HS-27A (cell line): ENCODE measurements at regions not wholly inside any gene's neighbourhood (a gene's known extent, or its start where the extent isn't known, plus 50 kb on each side); places are given as distances from the start of the nearest gene placed in this dataset.
A peak's percentile ranks its signal among the peaks of the same experiment; 100 is the strongest.
"Not testable (repeated sequence)": the region's sequence is repeated elsewhere in the genome, so short reads cannot be mapped to it uniquely, and the experiment has no call there.

Source experiments
- DNase-seq: peaks from one replicate; pipeline ENCODE4 v3.0.0-alpha.2; 2012; ENCODE audit warnings: low read depth, missing footprints

DNA sequence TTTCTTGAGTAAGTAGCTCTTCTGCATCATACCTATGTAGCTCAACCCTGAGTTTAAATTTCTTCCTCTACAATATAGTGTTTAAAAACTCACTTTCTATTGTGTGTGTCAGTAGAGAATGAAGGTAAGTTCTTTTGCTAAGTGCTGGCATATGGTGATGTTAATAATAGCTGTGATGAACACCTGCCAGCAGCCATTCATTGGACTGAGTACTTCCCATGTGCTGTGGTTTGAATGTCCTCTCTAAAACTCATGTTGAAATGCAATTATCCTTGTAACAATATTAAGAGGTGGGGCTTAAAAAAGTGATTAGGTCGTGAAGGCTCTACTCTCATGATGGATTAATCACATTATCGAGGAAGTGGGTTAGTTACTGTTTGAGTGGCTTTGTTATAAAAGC, 645.2 kb upstream of the RGMB start:
- DNase-seq: no peak

DNA sequence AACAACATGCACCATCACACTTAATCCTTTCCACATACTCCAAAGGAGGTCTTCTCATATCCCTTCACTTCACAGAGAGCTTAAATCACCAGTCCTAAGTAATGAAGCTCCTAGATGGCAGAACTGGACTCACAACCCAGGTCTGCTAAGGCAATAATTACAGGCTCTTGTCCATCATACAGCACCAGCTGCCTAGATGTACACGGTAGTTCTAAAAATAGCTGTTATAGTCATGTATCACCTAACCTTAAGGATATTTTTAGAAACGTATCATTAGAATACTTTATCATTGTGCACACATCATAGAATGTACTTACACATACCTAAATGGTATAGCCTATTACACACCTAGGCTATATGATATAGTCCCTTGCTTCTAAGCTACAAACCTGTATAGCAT, 644.6 kb upstream of the RGMB start:
- DNase-seq: no peak

GRCh38 chr5:98130261-98131035, 643.0 kb upstream of the RGMB start:
- no peak for DNase-seq

DNA sequence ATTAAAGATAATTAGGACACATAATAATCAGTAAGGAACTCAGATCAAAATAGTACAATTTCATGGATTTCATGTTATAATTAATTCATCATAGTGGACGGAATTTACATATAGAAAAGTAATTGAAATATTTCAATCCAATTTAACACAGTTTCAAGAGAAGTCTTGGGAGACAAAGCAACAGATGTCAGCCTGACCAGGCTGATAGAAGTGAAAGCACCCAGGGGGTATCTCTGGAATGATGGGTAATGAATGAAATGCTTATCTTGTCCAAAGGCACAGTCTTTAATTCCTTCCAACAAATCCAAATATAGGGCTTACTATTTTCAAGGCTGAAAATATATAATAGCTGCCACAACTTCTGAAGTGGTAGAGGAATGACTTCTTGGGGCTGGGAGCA, 629.3 kb upstream of the RGMB start:
- no peak for DNase-seq

DNA sequence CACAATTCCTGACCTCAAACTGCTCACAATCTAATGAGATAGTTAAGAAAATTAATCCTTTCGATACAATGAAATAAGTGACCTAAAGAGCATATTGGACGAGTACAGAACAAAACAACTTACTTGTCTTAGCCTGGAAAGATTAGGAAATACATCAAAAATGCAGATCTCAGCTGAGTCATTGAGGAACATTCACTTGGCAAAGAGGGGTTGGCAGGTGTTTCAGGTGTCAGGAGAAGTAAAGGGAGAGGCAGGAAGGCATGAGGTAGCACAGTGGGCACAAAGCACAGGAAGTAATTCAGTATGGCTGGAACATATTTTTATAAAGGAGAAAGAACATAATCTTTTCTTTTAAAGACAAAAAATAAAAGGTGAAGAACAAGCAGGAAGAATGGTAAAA, 628.8 kb upstream of the RGMB start:
- DNase-seq: no peak

DNA sequence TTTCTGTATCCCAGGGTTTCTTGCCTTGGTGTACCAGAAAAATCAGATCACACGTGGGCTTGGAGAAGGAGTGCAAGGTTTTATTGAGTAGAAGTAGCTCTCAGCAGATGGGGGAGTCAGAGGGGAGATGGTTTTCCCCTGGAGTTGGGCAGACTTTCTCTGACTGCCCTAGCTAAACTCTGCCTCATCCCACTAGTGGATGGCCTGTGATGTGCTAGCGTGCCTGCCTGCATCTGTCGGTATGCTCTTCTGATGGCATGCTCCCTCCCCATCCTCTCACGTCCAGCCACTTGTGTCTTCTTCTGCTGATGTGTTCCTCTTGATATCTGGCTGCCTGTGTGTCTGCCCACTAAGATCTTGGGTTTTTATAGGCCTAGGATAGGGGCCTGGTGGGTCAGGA, 616.1 kb upstream of the RGMB start:
- no peak for DNase-seq

- DNase-seq: no peak
These were observed 615.0 kb upstream of the RGMB start for GRCh38 chr5:98158440-98158839.

- no peak for DNase-seq
These were observed 609.5 kb upstream of the RGMB start for GRCh38 chr5:98163796-98164493.

GRCh38 chr5:98168871-98169270, 604.6 kb upstream of the RGMB start:
- DNase-seq: no peak

GRCh38 chr5:98170994-98171393, 602.5 kb upstream of the RGMB start:
- no peak for DNase-seq

- peak; percentile 17 for DNase-seq
These were observed 600.1 kb upstream of the RGMB start for GRCh38 chr5:98173334-98173733.

GRCh38 chr5:98175474-98175873, 598.0 kb upstream of the RGMB start:
- DNase-seq: no peak

GRCh38 chr5:98179791-98180755, 593.4 kb upstream of the RGMB start:
- no peak for DNase-seq

GRCh38 chr5:98186128-98186527, 587.3 kb upstream of the RGMB start:
- no peak for DNase-seq

GRCh38 chr5:98187945-98188344, 585.5 kb upstream of the RGMB start:
- DNase-seq: no peak

DNA sequence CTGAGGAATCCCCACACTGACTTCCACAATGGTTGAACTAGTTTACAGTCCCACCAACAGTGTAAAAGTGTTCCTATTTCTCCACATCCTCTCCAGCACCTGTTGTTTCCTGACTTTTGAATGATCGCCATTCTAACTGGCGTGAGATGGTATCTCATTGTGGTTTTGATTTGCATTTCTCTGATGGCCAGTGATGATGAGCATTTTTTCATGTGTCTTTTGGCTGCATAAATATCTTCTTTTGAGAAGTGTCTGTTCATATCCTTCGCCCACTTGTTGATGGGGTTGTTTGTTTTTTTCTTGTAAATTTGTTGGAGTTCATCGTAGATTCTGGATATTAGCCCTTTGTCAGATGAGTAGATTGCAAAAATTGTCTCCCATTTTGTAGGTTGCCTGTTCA, 583.1 kb upstream of the RGMB start:
- DNase-seq: not testable (repeated sequence)

DNA sequence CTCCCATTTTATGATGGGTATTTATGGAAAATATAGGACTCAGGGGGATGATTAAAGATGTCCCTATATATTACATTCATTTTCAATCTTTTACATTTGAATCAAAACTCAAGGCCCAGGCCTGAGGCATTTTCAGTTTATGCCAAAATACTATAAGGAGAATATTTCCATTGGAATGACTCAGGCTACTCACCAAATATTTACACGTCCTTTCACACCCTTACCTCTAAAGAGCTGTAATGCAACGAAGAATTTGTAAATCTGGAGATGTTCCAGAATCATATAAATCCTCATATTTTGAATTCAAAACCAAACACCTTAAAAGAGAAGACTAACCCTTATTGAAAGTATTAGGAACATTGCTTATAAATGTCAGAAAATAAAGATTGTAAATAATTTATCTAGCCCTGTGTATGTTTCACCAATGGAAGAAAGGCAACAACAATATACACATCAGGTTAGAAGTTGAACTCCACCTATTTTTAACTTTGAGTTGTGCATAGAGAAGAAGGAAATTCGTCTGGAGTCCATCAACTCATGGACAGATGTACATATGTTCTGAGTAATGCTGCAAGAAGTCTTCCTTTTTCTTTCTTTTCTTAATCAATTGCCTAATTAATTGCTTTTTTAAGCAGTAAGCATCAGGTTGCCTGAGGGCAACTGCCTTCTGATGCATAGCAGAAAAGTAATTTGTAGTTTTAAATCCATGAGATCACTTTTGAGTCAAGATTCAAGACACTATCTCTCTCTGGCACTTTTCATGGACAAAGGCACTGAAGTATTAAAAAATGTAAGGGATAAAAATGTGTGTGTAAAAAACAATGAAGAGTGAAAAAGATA, 579.3 kb upstream of the RGMB start:
- DNase-seq: no peak

DNA sequence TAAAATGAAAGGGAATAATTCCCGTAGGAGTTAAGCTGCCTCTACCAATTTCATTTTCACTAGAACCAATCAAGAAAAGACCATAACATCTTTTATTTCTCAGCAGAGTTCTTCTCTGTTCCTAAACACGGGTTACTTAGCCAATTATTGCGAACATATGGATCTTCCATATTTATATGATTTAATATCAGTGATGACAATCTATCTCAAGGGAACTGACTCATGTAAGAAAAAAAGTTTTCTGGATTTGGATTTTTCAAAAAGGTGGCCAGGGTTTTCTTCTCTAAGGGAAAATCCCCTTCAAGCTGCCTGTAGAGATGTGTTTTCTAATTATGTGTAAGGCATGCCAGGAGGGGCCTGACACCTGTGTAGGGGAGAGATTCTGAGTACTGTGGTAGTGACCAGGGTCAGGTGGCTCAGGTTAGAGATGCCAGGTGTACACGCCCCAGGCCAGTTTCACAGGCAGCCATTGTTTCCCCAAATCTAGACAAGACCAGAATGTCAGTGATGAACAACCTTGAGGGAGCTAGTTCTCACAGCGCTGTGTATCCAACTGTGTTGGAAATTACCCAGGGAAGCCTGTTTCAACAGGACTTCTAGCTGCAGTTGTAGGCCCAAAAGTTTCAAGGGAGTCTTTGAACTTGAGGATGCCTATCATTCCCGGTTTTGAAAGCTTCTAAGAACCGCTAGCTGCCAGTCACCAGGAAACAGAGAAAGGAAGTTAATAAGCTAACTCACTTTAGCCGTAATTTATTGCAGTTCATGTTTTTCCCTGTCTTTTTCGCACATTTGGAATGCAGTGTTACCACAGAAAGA, 572.5 kb upstream of the RGMB start:
- DNase-seq: no peak

DNA sequence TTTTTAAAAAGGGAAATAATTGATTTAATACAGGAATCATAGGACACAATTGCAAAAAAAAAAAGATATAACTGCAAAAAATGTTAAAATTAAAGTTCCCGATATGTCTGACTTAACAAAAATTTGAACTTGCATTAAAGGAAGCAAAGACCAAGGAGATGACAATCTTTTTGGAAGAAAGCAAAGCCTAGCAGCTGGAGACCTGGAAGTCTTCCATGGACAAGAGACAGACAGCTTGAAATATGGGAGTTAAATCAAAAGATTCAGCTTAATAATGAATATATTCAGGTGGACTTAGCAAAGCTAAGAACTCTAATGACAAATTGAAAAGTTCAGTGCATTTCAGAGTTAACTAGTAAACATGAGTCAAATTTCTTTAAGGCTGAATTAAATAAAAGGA, 568.7 kb upstream of the RGMB start:
- no peak for DNase-seq

GRCh38 chr5:98205691-98206461, 567.6 kb upstream of the RGMB start:
- peak; percentile 4 for DNase-seq
